ENCODE measurements at regions not wholly inside any gene's neighbourhood (a gene's known extent, or its start where the extent isn't known, plus 50 kb on each side); places are given as distances from the start of the nearest gene placed in this dataset.

DNA sequence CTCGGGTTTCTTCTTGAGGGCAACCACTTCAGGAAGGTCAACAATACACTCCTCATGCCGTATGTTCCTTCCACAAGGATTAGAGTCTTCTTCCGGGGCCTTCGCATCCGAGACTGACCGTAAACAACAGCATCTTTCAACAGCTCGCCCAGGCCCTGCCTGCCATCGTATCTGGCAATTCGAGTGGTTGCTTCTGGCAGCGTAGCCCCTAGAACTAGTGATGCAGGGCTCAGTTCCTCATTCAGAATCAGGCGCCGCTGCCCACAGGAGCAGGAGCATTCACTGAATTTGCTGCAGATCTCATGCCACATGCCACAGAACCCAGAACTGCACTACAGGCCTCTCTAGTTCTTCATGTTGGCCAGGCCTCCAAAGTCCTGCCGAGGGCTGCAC is 59.0 kb upstream of the AFDN start:
- H3K4me3 ChIP-seq (ENCODE audit: low read depth, low read length), result no peak overlapping the region
- TF ChIP-seq, protein P1, sequence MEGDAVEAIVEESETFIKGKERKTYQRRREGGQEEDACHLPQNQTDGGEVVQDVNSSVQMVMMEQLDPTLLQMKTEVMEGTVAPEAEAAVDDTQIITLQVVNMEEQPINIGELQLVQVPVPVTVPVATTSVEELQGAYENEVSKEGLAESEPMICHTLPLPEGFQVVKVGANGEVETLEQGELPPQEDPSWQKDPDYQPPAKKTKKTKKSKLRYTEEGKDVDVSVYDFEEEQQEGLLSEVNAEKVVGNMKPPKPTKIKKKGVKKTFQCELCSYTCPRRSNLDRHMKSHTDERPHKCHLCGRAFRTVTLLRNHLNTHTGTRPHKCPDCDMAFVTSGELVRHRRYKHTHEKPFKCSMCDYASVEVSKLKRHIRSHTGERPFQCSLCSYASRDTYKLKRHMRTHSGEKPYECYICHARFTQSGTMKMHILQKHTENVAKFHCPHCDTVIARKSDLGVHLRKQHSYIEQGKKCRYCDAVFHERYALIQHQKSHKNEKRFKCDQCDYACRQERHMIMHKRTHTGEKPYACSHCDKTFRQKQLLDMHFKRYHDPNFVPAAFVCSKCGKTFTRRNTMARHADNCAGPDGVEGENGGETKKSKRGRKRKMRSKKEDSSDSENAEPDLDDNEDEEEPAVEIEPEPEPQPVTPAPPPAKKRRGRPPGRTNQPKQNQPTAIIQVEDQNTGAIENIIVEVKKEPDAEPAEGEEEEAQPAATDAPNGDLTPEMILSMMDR (IDR thresholded peaks at IDR 0.05; ENCODE audit: low read depth, low read length), result no peak
- in situ Hi-C loops (cut with HindIII; ENCODE audit: low sequenced_read_pairs), result no loop called here
- DNase-seq (ENCODE audit: low read depth, low spot score), result no peak

DNA sequence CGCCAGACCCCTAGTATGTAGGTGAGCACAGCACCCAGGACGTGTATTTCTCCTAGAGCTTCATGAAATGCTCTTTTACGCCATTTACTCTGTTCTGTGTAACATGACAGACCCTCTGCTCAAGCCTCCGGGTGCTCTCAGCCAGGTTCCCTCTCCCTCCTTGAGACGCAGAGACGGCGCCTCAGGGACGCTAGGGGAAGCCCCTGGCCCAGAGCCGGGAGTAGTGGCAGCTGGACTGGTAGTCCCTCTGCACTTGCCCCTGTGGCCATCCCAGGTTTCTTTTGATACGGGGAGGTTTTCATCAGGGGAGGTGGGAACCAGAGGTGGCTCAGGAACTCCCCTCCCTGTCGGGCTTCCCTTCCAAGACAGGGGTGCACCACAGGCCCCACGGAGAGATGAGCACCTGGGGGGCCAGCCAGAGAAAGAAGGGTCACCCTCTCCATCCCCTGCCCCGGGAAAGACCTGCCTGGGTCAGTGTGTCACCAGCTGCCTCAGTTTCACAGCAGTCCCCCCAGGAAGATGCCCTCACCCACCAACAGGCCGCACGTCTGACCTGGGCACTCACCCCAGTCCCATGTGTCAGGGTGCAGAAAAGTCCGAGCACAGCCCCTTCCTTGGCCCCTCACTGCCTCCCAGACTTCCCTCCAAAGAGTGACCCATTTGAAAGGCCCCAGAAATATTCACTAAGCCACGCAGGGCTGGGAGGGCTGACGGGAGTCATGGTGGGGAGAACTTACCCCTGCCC is 58.1 kb upstream of the AFDN start:
- TF ChIP-seq, protein P1 (IDR thresholded peaks at IDR 0.05; ENCODE audit: low read depth, low read length), result no peak
- in situ Hi-C loops (cut with HindIII; ENCODE audit: low sequenced_read_pairs), result no loop called here
- no peak for DNase-seq (ENCODE audit: low read depth, low spot score)
- no peak overlapping the region for H3K4me3 ChIP-seq (ENCODE audit: low read depth, low read length)

DNA sequence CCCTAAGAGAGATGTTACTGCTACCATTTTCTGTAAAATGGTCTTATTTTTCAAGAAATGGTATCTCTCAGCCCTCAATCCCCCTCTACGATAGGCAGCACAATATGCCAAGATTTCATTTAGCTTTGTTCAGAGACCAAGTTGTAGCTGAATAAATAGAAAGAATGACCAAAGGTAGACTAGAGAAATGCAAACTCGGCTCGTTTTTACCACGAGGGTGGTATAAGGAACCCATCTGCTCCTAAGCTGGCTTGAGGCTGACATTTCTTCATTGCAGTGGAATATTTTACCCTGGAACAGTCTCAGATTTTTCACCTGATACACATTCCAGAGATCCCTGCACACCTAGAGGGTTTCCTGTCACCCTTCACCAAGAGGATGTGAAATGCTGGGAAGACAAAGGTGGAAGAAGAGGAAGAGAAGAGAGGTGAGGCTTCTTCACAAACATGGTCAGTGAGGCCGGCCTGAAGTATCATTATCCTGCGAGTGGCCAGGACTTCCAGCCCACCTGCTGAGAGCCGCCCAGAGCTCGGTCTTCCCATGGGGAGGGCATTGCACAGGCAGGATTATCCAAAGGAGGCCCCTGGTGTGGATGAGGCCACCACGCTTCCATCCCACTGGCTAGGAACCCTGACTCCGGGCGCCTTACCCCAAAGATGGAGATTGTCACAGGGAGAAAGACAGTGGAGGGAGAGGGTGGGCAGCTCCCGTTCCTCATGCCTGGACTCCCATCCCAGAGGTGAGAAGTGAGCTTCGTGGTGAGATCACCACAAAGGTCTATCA is 57.1 kb upstream of the AFDN start:
- TF ChIP-seq, protein P1 (IDR thresholded peaks at IDR 0.05; ENCODE audit: low read depth, low read length), result no peak
- no peak for DNase-seq (ENCODE audit: low read depth, low spot score)
- no peak overlapping the region for H3K4me3 ChIP-seq (ENCODE audit: low read depth, low read length)
- in situ Hi-C loops (cut with HindIII; ENCODE audit: low sequenced_read_pairs), result no loop called here

DNA sequence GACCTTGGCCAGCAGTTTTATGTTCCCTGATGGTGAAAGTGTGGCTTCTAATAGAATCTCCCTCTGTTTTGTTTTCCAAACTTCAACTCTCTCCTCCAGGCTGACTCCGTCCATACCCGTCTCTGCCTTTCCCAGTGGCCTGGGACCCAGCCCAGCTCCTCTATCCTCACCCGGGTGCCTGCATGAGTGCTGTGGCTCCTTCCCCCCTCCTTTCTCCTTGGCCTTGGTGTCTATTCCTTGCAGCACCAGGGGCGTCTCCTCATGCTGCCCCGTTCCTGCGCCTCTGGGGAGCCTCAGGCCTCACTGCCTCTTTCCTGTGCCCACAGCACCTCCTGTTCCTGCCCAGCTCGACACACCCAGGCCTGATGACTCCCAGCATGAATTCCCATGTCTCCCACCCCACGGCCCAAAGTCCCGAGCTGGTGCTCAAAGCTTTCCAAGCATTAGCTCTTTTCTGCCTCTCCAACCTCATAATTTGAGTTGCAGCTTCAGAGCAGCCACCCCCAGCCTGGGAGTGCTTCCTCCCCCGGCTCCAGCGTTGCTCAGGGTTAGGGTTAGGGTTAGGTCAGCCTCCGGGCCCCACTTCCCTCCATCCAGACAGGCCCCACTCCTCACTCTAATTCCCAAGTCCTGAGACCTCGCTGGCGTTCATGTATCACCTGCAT is 56.3 kb upstream of the AFDN start:
- no peak for DNase-seq (ENCODE audit: low read depth, low spot score)
- TF ChIP-seq, protein P1 (IDR thresholded peaks at IDR 0.05; ENCODE audit: low read depth, low read length), result no peak
- in situ Hi-C loops (cut with HindIII; ENCODE audit: low sequenced_read_pairs), result no loop called here
- H3K4me3 ChIP-seq (ENCODE audit: low read depth, low read length), result no peak overlapping the region

DNA sequence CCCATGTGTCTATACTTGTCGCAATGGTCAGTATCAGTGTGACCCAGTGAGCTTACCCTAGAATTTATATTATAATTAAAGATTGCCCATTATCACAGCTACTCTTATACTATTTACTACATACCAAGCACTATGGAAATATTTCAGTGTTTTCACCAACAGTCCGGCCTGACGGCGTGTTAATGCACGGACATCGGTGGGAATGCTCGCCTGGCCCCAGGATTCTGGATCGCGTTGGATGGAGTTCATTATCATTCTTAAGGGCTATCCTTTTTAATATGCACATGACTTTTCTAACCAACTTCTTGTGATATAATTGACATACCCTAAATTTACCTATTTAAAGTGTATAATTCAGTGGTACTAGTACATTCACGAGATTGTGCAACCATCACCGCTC is 51.8 kb upstream of the AFDN start:
- no peak overlapping the region for H3K4me3 ChIP-seq (ENCODE audit: low read depth, low read length)
- in situ Hi-C loops (cut with HindIII; ENCODE audit: low sequenced_read_pairs), result no loop called here
- TF ChIP-seq, protein P1 (IDR thresholded peaks at IDR 0.05; ENCODE audit: low read depth, low read length), result no peak
- no peak for DNase-seq (ENCODE audit: low read depth, low spot score)

DNA sequence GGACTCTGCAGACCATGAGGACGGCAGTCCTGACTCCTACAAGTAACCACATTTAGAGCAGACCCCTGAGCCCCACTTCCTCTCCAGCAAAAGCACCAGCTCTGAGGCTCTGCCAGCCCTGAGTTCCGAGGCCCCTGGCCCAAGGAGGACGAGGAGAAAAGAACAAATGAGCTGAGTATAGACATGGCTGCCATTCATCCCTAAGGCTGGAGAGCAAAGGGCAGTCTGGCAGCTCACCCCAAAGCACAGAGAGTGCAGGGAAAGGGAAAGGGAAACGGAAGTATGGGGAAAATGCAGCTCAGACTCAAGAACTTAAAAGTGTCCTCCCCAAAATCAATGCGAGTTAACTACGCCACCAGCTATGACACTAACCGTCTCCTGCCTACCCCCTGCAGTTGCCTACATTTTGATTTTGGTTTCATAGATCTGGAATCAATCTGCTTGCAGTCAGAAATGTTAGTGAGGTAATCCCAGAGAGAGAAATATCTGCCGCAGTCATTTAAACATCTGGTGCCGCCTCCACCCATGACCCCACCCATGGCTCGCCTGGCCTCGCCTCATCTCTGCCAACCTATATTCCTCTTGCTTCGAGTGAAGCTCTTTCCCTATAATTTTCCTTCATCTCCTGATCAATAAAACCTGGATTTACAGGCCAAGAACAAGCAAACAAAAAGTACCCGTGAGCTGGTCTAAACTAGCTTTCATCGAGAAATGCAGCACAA is 49.6 kb upstream of the AFDN start:
- no peak overlapping the region for H3K4me3 ChIP-seq (ENCODE audit: low read depth, low read length)
- TF ChIP-seq, protein P1 (IDR thresholded peaks at IDR 0.05; ENCODE audit: low read depth, low read length), result no peak
- DNase-seq (ENCODE audit: low read depth, low spot score), result no peak
- in situ Hi-C loops (cut with HindIII; ENCODE audit: low sequenced_read_pairs), result no loop called here

Measured in astrocyte of the spinal cord (primary cell).